ENCODE measurements at regions not wholly inside any gene's neighbourhood (a gene's known extent, or its start where the extent isn't known, plus 50 kb on each side); places are given as distances from the start of the nearest gene placed in this dataset.

GRCh38 chr20:52533401-52533800, 341.8 kb upstream of the ZFP64 start:
- TF ChIP-seq, protein P1, sequence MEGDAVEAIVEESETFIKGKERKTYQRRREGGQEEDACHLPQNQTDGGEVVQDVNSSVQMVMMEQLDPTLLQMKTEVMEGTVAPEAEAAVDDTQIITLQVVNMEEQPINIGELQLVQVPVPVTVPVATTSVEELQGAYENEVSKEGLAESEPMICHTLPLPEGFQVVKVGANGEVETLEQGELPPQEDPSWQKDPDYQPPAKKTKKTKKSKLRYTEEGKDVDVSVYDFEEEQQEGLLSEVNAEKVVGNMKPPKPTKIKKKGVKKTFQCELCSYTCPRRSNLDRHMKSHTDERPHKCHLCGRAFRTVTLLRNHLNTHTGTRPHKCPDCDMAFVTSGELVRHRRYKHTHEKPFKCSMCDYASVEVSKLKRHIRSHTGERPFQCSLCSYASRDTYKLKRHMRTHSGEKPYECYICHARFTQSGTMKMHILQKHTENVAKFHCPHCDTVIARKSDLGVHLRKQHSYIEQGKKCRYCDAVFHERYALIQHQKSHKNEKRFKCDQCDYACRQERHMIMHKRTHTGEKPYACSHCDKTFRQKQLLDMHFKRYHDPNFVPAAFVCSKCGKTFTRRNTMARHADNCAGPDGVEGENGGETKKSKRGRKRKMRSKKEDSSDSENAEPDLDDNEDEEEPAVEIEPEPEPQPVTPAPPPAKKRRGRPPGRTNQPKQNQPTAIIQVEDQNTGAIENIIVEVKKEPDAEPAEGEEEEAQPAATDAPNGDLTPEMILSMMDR (IDR thresholded peaks at IDR 0.05; ENCODE audit: insufficient read depth, low read length): no peak
- no peak for DNase-seq (ENCODE audit: low read depth)

DNA sequence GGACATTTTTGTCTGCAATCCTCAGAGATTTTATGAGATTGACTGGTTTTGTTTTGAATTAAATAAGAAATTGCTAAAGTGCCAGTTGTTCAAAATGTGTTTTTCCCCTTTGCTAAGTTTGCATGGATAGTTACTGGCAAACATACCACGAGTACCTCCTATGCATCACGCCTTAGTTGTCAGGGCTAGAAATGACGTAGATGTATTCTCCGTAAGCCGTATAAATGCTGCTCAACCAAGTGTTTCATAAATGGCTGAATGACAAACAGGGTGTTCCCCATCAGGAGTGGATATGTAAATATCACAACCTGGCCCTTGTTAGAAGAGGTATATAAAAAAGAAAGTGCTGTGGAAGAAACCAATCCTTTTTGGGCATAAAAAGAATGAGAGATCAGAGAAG, 341.1 kb upstream of the ZFP64 start:
- TF ChIP-seq, protein P1 (IDR thresholded peaks at IDR 0.05; ENCODE audit: insufficient read depth, low read length): no peak

More at GRCh38 chr20:52533401-52533800, 341.8 kb upstream of the ZFP64 start:
- no peak overlapping the region for H3K4me3 ChIP-seq (ENCODE audit: low read depth, low read length)

GRCh38 chr20:52530571-52530970, 339.0 kb upstream of the ZFP64 start:
- no peak overlapping the region for H3K4me3 ChIP-seq (ENCODE audit: low read depth, low read length)
- DNase-seq (ENCODE audit: low read depth): no peak
- TF ChIP-seq, protein P1 (IDR thresholded peaks at IDR 0.05; ENCODE audit: insufficient read depth, low read length): no peak

More for the DNA sequence above, 341.1 kb upstream of the ZFP64 start:
- H3K4me3 ChIP-seq (ENCODE audit: low read depth, low read length): no peak overlapping the region
- no peak for DNase-seq (ENCODE audit: low read depth)

DNA sequence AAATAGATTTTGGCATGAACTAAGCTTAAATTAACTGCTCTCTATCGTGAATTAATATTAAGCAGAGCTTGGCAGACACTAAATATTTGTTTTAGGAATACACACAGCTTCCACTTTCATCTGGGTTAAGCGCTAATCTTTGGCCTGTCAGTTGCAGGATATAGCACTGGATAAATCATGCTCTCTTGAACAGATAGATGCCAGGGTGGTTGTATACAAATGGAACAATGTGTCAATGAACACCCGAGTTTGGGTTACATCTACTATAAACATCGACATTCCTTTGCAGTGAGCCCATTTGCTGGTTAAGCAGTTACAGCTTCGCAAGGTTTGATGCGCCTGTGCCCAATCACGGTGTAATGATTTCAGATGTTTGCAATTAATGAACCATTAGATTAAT, 338.2 kb upstream of the ZFP64 start:
- H3K4me3 ChIP-seq (ENCODE audit: low read depth, low read length): no peak overlapping the region
- DNase-seq (ENCODE audit: low read depth): no peak
- TF ChIP-seq, protein P1 (IDR thresholded peaks at IDR 0.05; ENCODE audit: insufficient read depth, low read length): no peak

GRCh38 chr20:52524861-52525260, 333.3 kb upstream of the ZFP64 start:
- H3K4me3 ChIP-seq (ENCODE audit: low read depth, low read length): no peak overlapping the region
- TF ChIP-seq, protein P1 (IDR thresholded peaks at IDR 0.05; ENCODE audit: insufficient read depth, low read length): no peak
- no peak for DNase-seq (ENCODE audit: low read depth)

- DNase-seq (ENCODE audit: low read depth): no peak
- TF ChIP-seq, protein P1 (IDR thresholded peaks at IDR 0.05; ENCODE audit: insufficient read depth, low read length): no peak
- no peak overlapping the region for H3K4me3 ChIP-seq (ENCODE audit: low read depth, low read length)
Observed at GRCh38 chr20:52518735-52519134, 327.2 kb upstream of the ZFP64 start.

DNA sequence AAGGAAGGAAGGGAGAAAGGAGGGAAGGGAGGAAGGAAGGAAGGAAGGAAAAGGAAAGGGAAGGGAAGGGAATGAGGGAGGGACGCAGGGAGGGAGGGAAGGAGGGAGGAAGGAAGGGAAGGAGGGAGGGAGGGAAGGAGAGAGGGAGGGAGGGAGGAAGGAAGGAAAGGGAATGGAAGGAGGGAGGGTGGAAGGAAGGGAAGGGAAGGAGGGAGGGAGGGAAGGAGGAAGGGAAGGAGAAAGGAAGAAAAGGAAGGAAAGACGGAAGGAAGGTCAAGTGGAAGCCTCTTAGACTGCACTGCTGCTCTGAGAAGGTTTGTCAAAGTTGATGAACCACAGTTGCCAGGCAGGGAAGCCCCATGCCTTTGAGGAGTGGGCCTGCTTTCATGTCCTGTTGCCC, 324.3 kb upstream of the ZFP64 start:
- no peak overlapping the region for H3K4me3 ChIP-seq (ENCODE audit: low read depth, low read length)
- TF ChIP-seq, protein P1 (IDR thresholded peaks at IDR 0.05; ENCODE audit: insufficient read depth, low read length): no peak
- no peak for DNase-seq (ENCODE audit: low read depth)
